WTC11 (cell line): ENCODE measurements at regions not wholly inside any gene's neighbourhood (a gene's known extent, or its start where the extent isn't known, plus 50 kb on each side); places are given as distances from the start of the nearest gene placed in this dataset.

Experiments
- ATAC-seq: fragments of 200-7000 bp; cut with Tn5 transposase; 2 replicates; pipeline ENCODE4 v1.10.0; 2021; ENCODE audit warnings: mild to moderate bottlenecking, moderate library complexity
- CTCF ChIA-PET: fragments of 300-600 bp; sonication (Branson Sonifier 250); formaldehyde crosslinking; loops from one replicate; lab custom pipeline; 2021; ENCODE audit warnings: antibody characterized with exemption; lab: Charles Lee
- POLR2A ChIA-PET: fragments of 350-600 bp; sonication (Branson Sonifier 250); formaldehyde crosslinking; loops from one replicate; lab custom pipeline; 2021; ENCODE audit warnings: antibody characterized with exemption; lab: Charles Lee
- DNase-seq: peaks from one replicate; pipeline ENCODE4 v3.0.0; 2021; ENCODE audit warnings: low spot score
- H3K27ac Mint-ChIP-seq: 2 replicates; pipeline ENCODE4 v1.8.0; 2021; ENCODE audit warnings: mixed read lengths
- H3K27me3 Mint-ChIP-seq: 2 replicates; pipeline ENCODE4 v1.8.0; 2021; ENCODE audit warnings: low read depth, mild to moderate bottlenecking, moderate library complexity, mixed read lengths
- H3K36me3 Mint-ChIP-seq: 2 replicates; pipeline ENCODE4 v1.8.0; 2021; ENCODE audit warnings: mixed read lengths
- H3K4me1 Mint-ChIP-seq: 2 replicates; pipeline ENCODE4 v1.8.0; 2022; ENCODE audit warnings: mixed read lengths
- H3K4me3 Mint-ChIP-seq: 2 replicates; pipeline ENCODE4 v1.8.0; 2021; ENCODE audit warnings: mild to moderate bottlenecking, moderate library complexity, mixed read lengths
- H3K9me3 Mint-ChIP-seq: 2 replicates; pipeline ENCODE4 v1.8.0; 2021; ENCODE audit warnings: mixed read lengths
- ATF1 ChIP-seq: sonication (generic); formaldehyde crosslinking; IDR thresholded peaks from 2 replicates; pipeline ENCODE4 v1.8.1; 2023; ENCODE audit warnings: mild to moderate bottlenecking, moderate library complexity, missing genetic modification reagents
- CBFB ChIP-seq: sonication (generic); formaldehyde crosslinking; IDR thresholded peaks from 2 replicates; pipeline ENCODE4 v1.8.1; 2022; ENCODE audit warnings: mild to moderate bottlenecking, low read depth, missing genetic modification reagents
- FOXJ3 ChIP-seq: sonication (generic); formaldehyde crosslinking; IDR thresholded peaks from 2 replicates; pipeline ENCODE4 v1.9.0; 2021; ENCODE audit warnings: missing genetic modification reagents, mild to moderate bottlenecking, borderline replicate concordance
- GABPB1 ChIP-seq: sonication (generic); formaldehyde crosslinking; IDR thresholded peaks from 2 replicates; pipeline ENCODE4 v1.8.1; 2023; ENCODE audit warnings: mild to moderate bottlenecking, missing genetic modification reagents
- JUN ChIP-seq: sonication (generic); formaldehyde crosslinking; IDR thresholded peaks from 2 replicates; pipeline ENCODE4 v1.8.0; 2023; ENCODE audit warnings: mild to moderate bottlenecking, missing genetic modification reagents
- NFE2L1 ChIP-seq: sonication (generic); formaldehyde crosslinking; IDR thresholded peaks from 2 replicates; pipeline ENCODE4 v1.8.1; 2023; ENCODE audit warnings: missing genetic modification reagents
- NR1H2 ChIP-seq: sonication (generic); formaldehyde crosslinking; IDR thresholded peaks from 2 replicates; pipeline ENCODE4 v1.9.0; 2021; ENCODE audit warnings: mild to moderate bottlenecking, moderate library complexity, missing genetic modification reagents
- PRRX2 ChIP-seq: fragments of 250-450 bp; sonication (Bioruptor Pico); IDR thresholded peaks from 2 replicates; pipeline ENCODE4 v1.8.0; 2021; ENCODE audit warnings: mild to moderate bottlenecking
- SMAD4 ChIP-seq: sonication (generic); formaldehyde crosslinking; IDR thresholded peaks from 2 replicates; pipeline ENCODE4 v1.8.0; 2022; ENCODE audit warnings: mild to moderate bottlenecking, missing genetic modification reagents
- TCF7 ChIP-seq: sonication (generic); formaldehyde crosslinking; IDR thresholded peaks from 2 replicates; pipeline ENCODE4 v1.8.0; 2022; ENCODE audit warnings: mild to moderate bottlenecking, low read depth, missing genetic modification reagents, moderate library complexity
- TF ChIP-seq, protein P1 (sequence below): sonication (generic); formaldehyde crosslinking; IDR thresholded peaks from 2 replicates; pipeline ENCODE4 v1.8.0; 2023; ENCODE audit warnings: missing genetic modification reagents
- TF ChIP-seq, protein P2 (sequence below): fragments of 250-450 bp; sonication (Bioruptor Pico); IDR thresholded peaks from 2 replicates; pipeline ENCODE4 v1.9.0; 2021; ENCODE audit warnings: mild to moderate bottlenecking
- TF ChIP-seq, protein P3 (sequence below): fragments of 250-450 bp; sonication (Bioruptor Pico); IDR thresholded peaks from 2 replicates; pipeline ENCODE4 v1.9.0; 2021; ENCODE audit warnings: mild to moderate bottlenecking
- TF ChIP-seq, protein P4 (sequence below): sonication (generic); formaldehyde crosslinking; IDR thresholded peaks from 2 replicates; pipeline ENCODE4 v1.8.0; 2022; ENCODE audit warnings: mild to moderate bottlenecking, missing genetic modification reagents
- TF ChIP-seq, protein P5 (sequence below): sonication (generic); formaldehyde crosslinking; IDR thresholded peaks from 2 replicates; pipeline ENCODE4 v1.8.0; 2022; ENCODE audit warnings: mild to moderate bottlenecking, missing genetic modification reagents
- TF ChIP-seq, protein P6 (sequence below): sonication (generic); formaldehyde crosslinking; IDR thresholded peaks from 2 replicates; pipeline ENCODE4 v1.8.1; 2022; ENCODE audit warnings: missing genetic modification reagents, borderline replicate concordance
- TF ChIP-seq, protein P7 (sequence below): sonication (generic); formaldehyde crosslinking; IDR thresholded peaks from 2 replicates; pipeline ENCODE4 v1.8.1; 2023; ENCODE audit warnings: mild to moderate bottlenecking, missing genetic modification reagents, moderate library complexity
- TF ChIP-seq, protein P8 (sequence below): sonication (generic); formaldehyde crosslinking; IDR thresholded peaks from 2 replicates; pipeline ENCODE4 v1.8.1; 2023; ENCODE audit warnings: mild to moderate bottlenecking, moderate library complexity, missing genetic modification reagents

DNA sequence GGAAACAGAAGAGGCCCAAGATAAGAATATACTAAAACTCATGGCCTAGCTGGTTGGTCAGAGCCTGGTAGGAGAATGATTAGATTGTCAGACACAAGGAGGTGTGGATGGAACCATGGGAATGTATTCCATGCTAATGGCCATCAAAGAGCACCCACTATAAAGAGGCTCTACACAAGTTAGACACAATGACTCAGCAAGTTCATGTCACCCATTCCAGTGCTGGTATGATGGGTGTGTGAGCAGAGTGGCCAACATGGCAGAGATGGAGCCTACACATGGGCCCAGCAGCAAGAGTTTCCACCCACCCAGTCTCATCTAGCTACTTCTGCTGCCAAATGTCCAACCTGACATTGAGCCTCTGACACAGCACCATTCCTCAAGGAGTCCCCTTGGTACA is 97.5 kb upstream of the COG2 start:
- POLR2A ChIA-PET = no interaction called here
- no peak for ATAC-seq

DNA sequence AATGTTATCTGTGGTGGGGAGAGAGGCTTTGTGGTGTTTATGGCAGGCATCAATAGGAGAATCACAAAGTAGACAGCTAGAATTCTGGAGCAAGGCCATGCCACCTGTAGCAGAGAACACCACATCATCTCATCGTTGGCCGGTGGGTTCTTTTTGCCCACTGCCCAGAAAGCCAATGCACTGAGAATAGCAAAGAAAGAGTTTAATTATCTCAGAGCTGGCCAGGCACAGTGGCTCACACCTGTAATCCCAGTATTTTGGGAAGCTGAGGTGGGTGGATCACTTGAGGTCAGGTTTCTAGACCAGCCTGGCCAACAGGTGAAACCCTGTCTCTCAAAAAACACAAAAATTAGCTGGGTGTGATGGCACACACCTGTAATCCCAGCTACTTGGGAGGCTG is 99.2 kb upstream of the COG2 start:
- ATAC-seq (no peak), DNase-seq (no peak)
- Mint-ChIP-seq H3K9me3 (no peaks in the 10 kb centered on the region), H3K36me3 (no peaks in the 10 kb centered on the region), H3K27me3 (no peaks in the 10 kb centered on the region), H3K4me3 (no peak overlapping the region), H3K4me1 (no peaks in the 10 kb centered on the region), H3K27ac (no peak overlapping the region)
- CTCF ChIA-PET = no interaction called here
- TF ChIP-seq, protein P1, sequence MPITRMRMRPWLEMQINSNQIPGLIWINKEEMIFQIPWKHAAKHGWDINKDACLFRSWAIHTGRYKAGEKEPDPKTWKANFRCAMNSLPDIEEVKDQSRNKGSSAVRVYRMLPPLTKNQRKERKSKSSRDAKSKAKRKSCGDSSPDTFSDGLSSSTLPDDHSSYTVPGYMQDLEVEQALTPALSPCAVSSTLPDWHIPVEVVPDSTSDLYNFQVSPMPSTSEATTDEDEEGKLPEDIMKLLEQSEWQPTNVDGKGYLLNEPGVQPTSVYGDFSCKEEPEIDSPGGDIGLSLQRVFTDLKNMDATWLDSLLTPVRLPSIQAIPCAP (CRISPR knock-in tag) = no peak
- TF ChIP-seq FOXJ3 = no peak
- TF ChIP-seq, protein P2, sequence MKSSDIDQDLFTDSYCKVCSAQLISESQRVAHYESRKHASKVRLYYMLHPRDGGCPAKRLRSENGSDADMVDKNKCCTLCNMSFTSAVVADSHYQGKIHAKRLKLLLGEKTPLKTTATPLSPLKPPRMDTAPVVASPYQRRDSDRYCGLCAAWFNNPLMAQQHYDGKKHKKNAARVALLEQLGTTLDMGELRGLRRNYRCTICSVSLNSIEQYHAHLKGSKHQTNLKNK (CRISPR knock-in tag) = no peak
- TF ChIP-seq PRRX2 (CRISPR knock-in tag) = no peak
- TF ChIP-seq, protein P3, sequence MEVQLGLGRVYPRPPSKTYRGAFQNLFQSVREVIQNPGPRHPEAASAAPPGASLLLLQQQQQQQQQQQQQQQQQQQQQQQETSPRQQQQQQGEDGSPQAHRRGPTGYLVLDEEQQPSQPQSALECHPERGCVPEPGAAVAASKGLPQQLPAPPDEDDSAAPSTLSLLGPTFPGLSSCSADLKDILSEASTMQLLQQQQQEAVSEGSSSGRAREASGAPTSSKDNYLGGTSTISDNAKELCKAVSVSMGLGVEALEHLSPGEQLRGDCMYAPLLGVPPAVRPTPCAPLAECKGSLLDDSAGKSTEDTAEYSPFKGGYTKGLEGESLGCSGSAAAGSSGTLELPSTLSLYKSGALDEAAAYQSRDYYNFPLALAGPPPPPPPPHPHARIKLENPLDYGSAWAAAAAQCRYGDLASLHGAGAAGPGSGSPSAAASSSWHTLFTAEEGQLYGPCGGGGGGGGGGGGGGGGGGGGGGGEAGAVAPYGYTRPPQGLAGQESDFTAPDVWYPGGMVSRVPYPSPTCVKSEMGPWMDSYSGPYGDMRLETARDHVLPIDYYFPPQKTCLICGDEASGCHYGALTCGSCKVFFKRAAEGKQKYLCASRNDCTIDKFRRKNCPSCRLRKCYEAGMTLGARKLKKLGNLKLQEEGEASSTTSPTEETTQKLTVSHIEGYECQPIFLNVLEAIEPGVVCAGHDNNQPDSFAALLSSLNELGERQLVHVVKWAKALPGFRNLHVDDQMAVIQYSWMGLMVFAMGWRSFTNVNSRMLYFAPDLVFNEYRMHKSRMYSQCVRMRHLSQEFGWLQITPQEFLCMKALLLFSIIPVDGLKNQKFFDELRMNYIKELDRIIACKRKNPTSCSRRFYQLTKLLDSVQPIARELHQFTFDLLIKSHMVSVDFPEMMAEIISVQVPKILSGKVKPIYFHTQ (CRISPR knock-in tag) = no peak
- TF ChIP-seq, protein P4, sequence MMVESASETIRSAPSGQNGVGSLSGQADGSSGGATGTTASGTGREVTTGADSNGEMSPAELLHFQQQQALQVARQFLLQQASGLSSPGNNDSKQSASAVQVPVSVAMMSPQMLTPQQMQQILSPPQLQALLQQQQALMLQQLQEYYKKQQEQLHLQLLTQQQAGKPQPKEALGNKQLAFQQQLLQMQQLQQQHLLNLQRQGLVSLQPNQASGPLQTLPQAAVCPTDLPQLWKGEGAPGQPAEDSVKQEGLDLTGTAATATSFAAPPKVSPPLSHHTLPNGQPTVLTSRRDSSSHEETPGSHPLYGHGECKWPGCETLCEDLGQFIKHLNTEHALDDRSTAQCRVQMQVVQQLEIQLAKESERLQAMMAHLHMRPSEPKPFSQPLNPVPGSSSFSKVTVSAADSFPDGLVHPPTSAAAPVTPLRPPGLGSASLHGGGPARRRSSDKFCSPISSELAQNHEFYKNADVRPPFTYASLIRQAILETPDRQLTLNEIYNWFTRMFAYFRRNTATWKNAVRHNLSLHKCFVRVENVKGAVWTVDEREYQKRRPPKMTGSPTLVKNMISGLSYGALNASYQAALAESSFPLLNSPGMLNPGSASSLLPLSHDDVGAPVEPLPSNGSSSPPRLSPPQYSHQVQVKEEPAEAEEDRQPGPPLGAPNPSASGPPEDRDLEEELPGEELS (CRISPR knock-in tag) = no peak
- TF ChIP-seq, protein P5, sequence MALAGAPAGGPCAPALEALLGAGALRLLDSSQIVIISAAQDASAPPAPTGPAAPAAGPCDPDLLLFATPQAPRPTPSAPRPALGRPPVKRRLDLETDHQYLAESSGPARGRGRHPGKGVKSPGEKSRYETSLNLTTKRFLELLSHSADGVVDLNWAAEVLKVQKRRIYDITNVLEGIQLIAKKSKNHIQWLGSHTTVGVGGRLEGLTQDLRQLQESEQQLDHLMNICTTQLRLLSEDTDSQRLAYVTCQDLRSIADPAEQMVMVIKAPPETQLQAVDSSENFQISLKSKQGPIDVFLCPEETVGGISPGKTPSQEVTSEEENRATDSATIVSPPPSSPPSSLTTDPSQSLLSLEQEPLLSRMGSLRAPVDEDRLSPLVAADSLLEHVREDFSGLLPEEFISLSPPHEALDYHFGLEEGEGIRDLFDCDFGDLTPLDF (CRISPR knock-in tag) = no peak
- TF ChIP-seq NR1H2 (CRISPR knock-in tag) = no peak
- TF ChIP-seq ATF1 (CRISPR knock-in tag) = no peak
- TF ChIP-seq TCF7 (CRISPR knock-in tag) = no peak
- TF ChIP-seq, protein P6, sequence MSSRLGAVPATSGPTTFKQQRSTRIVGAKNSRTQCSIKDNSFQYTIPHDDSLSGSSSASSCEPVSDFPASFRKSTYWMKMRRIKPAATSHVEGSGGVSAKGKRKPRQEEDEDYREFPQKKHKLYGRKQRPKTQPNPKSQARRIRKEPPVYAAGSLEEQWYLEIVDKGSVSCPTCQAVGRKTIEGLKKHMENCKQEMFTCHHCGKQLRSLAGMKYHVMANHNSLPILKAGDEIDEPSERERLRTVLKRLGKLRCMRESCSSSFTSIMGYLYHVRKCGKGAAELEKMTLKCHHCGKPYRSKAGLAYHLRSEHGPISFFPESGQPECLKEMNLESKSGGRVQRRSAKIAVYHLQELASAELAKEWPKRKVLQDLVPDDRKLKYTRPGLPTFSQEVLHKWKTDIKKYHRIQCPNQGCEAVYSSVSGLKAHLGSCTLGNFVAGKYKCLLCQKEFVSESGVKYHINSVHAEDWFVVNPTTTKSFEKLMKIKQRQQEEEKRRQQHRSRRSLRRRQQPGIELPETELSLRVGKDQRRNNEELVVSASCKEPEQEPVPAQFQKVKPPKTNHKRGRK (CRISPR knock-in tag) = no peak
- TF ChIP-seq SMAD4 (CRISPR knock-in tag) = no peak
- POLR2A ChIA-PET = no interaction called here

More for the DNA sequence above, 97.5 kb upstream of the COG2 start:
- Mint-ChIP-seq H3K4me3 (no peak overlapping the region), H3K36me3 (no peaks in the 10 kb centered on the region), H3K27me3 (peaks cover 3% of the 10 kb centered on the region; the same call in 1 of the 2 replicates), H3K27ac (no peak overlapping the region), H3K4me1 (no peaks in the 10 kb centered on the region), H3K9me3 (no peaks in the 10 kb centered on the region)
- CTCF ChIA-PET = no interaction called here
- TF ChIP-seq NFE2L1 = 0 out of 2 replicates have a peak, but pooled peaks have one; percentile 27
- no peak for TF ChIP-seq CBFB (CRISPR knock-in tag)
- DNase-seq = no peak

DNA sequence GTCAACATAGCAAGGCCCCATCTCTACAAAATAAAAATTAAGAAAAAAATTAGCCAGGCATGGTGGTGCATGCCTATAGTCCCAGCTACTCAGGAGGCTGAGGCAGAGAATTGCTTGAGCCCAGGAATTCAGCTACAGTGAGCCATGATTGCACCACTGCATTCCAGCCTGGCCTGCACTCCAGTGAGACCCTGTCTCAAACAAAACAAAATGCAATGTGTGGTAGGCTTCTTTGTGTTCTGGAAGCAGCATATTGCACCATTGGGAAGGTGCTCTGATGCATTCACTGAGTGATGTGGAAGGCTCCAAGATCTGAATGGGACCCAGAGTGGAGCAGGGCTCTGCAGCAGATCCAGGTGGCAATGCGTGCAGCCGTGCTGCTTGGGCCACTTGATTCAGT is 99.6 kb upstream of the COG2 start:
- H3K4me3 Mint-ChIP-seq = no peak overlapping the region
- CTCF ChIA-PET = no interaction called here
- H3K27me3 Mint-ChIP-seq = no peaks in the 10 kb centered on the region
- H3K9me3 Mint-ChIP-seq = no peaks in the 10 kb centered on the region
- no peak overlapping the region for H3K27ac Mint-ChIP-seq
- peaks cover 2% of the 10 kb centered on the region; the same call in 1 of the 2 replicates for H3K4me1 Mint-ChIP-seq
- no peaks in the 10 kb centered on the region for H3K36me3 Mint-ChIP-seq
- no peak for ATAC-seq
- POLR2A ChIA-PET = no interaction called here
- DNase-seq = no peak
- TF ChIP-seq, protein P1 (CRISPR knock-in tag) = no peak
- TF ChIP-seq, protein P7, sequence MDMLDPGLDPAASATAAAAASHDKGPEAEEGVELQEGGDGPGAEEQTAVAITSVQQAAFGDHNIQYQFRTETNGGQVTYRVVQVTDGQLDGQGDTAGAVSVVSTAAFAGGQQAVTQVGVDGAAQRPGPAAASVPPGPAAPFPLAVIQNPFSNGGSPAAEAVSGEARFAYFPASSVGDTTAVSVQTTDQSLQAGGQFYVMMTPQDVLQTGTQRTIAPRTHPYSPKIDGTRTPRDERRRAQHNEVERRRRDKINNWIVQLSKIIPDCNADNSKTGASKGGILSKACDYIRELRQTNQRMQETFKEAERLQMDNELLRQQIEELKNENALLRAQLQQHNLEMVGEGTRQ (CRISPR knock-in tag) = no peak
- TF ChIP-seq JUN (CRISPR knock-in tag) (no peak), NFE2L1 (no peak), PRRX2 (CRISPR knock-in tag) (no peak), GABPB1 (CRISPR knock-in tag) (no peak)
- TF ChIP-seq, protein P8, sequence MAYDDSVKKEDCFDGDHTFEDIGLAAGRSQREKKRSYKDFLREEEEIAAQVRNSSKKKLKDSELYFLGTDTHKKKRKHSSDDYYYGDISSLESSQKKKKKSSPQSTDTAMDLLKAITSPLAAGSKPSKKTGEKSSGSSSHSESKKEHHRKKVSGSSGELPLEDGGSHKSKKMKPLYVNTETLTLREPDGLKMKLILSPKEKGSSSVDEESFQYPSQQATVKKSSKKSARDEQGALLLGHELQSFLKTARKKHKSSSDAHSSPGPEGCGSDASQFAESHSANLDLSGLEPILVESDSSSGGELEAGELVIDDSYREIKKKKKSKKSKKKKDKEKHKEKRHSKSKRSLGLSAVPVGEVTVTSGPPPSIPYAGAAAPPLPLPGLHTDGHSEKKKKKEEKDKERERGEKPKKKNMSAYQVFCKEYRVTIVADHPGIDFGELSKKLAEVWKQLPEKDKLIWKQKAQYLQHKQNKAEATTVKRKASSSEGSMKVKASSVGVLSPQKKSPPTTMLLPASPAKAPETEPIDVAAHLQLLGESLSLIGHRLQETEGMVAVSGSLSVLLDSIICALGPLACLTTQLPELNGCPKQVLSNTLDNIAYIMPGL (CRISPR knock-in tag) = no peak
